HG03457 (cell line): ENCODE measurements at regions not wholly inside any gene's neighbourhood (a gene's known extent, or its start where the extent isn't known, plus 50 kb on each side); places are given as distances from the start of the nearest gene placed in this dataset.
"Not testable (repeated sequence)": the region's sequence is repeated elsewhere in the genome, so short reads cannot be mapped to it uniquely, and the experiment has no call there.

Experiments used
- ATAC-seq: cut with Tn5 transposase; IDR thresholded peaks from one replicate; pipeline ENCODE4 v1.9.1; 2021; ENCODE audit warnings: moderate number of reproducible peaks; ENCODE audit not compliant: unreplicated experiment

- ATAC-seq: no peak
Measured at GRCh38 chr12:105523164-105524057, 192.9 kb downstream of the C12orf75 start.

- no peak for ATAC-seq
Measured at GRCh38 chr12:105524961-105525360, 194.5 kb downstream of the C12orf75 start.

GRCh38 chr12:105534068-105534467 lies 203.6 kb downstream of the C12orf75 start:
- ATAC-seq: no peak

GRCh38 chr12:105535033-105535432 lies 204.5 kb downstream of the C12orf75 start:
- not testable (repeated sequence) for ATAC-seq

- no peak for ATAC-seq
Measured at GRCh38 chr12:105538880-105539279, 208.4 kb downstream of the C12orf75 start.

- no peak for ATAC-seq
Measured at GRCh38 chr12:105539735-105540134, 209.2 kb downstream of the C12orf75 start.

- ATAC-seq: no peak
Measured at GRCh38 chr12:105547786-105548185, 217.3 kb downstream of the C12orf75 start.

- ATAC-seq: no peak
Measured at GRCh38 chr12:105548626-105549025, 218.1 kb downstream of the C12orf75 start.

- ATAC-seq: no peak
Measured at GRCh38 chr12:105552056-105552455, 221.6 kb downstream of the C12orf75 start.

GRCh38 chr12:105554223-105554678 lies 223.8 kb downstream of the C12orf75 start:
- ATAC-seq: no peak

- no peak for ATAC-seq
Measured at GRCh38 chr12:105554856-105555255, 224.4 kb downstream of the C12orf75 start.

GRCh38 chr12:105555556-105556295 lies 225.2 kb downstream of the C12orf75 start:
- no peak for ATAC-seq

- no peak for ATAC-seq
Measured at GRCh38 chr12:105559310-105559709, 228.8 kb downstream of the C12orf75 start.

- ATAC-seq: no peak
Measured at GRCh38 chr12:105561546-105562198, 231.2 kb downstream of the C12orf75 start.

- no peak for ATAC-seq
Measured at GRCh38 chr12:105562199-105562971, 231.9 kb downstream of the C12orf75 start.

- ATAC-seq: no peak
Measured at GRCh38 chr12:105567061-105567460, 236.6 kb downstream of the C12orf75 start.

- ATAC-seq: no peak
Measured at GRCh38 chr12:105569886-105570285, 239.4 kb downstream of the C12orf75 start.

GRCh38 chr12:105570944-105571343 lies 240.5 kb downstream of the C12orf75 start:
- no peak for ATAC-seq

GRCh38 chr12:105573574-105573973 lies 243.1 kb downstream of the C12orf75 start:
- ATAC-seq: no peak

- ATAC-seq: no peak
Measured at GRCh38 chr12:105574056-105574715, 243.7 kb downstream of the C12orf75 start.
